ENCODE measurements at regions not wholly inside any gene's neighbourhood (a gene's known extent, or its start where the extent isn't known, plus 50 kb on each side); places are given as distances from the start of the nearest gene placed in this dataset.

DNA sequence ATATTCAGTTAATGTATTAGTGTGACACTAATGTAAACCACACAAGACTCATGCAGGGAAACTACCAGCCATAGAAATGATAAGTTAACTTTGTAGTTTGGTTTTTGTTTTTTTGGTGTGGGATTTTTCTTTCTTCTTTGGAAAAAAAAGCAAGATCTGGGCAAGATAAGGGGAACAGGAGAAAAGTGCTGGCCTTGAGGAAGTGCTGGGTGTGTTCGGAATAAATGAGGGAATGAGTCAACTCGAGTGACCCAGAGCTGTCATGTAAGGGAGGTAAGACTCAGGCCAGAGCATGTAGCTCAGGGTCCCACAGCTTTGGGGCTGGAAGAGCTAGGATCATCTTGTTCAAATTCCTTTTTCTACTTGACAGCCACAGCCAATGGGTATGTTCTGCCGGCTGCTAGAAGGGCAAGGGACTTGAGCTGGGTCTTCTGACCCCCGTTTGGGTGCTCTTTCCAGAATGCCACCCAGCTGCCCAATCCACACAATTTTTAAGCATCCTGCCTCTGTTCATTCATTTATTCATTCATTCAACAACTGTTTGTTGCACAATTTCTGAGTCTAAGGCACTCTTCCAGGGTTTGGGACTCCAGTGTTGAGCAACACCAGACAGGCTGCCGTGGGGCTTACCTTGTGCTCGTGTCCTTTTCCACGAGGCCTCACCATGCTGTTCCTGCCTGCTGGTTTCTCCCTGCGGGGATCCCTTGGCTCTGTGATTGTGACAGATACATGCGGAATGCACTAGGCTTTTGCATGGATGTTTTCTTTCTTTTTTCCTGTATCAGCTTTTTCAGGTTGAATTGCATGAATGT, 54.5 kb downstream of the CLDN34 start:
- DNase-seq = no peak

DNA sequence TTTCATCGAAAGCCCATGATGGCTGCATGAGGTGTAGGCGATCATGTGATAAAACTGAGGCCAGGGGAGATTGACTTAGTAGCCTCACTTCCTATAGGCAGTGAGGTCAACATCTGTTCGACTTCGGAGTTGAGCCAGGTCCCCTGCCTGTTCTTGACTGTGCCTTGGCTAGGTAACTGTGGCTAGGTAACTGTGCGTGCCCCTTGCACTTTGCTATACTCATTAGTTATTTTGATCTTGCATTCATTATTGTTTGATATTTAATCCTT, 55.0 kb downstream of the CLDN34 start:
- DNase-seq = no peak

- DNase-seq = no peak
These were observed 55.6 kb downstream of the CLDN34 start for GRCh38 chrX:10022580-10023245.

DNA sequence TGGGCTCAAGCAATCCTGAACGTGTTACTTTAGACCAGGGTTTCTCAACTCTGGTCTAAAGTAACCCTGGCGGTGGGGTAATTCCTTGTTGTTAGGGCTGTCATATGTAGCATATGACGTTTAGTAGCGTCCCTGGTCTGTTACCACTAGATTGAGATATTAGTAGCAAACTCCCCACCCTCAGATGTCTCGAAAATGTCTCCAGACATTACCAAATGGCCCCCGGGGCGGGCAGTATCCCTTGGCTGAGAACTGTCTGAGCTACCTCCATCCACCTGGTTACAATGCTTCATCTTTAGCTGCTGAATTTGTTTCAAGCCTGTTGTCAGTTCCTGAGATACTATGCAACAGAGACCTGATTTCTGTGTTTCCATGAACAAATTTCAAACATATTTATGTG, 56.7 kb downstream of the CLDN34 start:
- no peak for DNase-seq

DNA sequence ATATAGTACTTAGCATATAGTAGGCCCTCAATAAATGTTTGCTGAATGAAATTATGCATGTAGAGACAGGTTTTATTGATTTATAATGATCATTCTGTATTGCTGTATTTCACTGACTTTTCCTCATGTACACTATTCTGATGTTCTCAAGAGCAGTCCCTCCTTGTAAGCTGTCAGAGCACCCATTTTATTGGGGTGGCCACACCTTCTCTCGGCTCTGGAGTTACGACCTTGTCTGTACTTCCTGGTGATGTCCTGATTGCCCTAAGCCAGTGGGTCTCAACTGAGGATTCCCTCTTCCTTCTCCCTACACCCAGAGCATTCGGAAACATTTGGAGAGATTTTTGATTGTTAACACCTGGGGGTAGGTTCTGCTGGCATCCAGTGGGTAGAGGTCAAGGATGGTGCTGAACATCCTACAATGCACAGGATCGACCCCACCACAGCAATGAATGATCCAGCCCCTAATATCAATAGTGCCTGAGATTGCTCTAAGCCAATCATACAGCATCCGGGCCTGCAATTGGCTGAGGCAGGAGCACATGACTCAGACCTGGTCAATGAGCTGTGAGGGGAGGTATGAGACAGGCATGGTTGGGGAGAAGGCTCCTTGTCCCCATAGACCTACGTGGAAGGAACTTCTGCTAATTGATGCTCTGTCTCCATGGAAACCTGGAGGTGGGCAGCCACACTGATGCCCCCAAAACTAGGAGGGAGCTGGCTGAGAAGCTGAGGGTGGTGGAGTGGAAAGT, 58.8 kb downstream of the CLDN34 start:
- no peak for DNase-seq

DNA sequence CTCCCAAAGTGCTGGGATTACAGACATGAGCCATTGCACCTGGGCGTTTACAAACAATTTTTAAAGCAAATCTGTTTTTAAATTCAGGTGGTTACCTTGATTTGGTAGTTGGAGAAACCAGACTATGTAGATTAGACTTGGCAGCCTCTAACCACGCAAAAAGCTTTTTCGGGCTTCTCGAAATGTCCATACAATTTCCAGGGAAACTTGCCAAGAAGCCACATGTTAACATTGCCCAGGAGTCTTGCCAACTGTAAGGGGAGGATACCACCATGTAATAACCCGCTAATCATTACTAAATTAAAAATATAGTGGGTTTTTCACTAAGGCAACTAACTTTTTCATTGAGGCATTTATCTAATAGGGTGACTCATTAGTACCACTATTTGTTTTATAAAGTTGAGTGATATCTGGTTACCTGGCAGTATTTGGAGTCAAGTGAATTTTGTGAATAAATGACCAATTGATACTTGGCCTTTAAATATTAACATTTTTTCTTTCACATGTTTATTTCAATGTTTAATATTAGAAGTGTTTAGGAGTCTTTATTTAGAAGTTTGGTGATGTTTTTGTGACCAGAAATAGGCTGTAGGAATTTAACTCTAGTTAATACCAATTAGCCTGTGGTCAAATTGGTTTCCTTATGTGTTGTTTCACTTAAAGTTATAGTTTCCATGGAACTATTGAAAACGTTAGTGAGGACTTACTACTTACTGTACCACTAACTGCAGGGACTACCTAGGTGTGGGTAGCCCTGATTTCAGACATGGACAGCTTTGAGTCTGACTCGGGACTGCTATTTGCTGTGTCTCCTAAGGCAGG, 61.3 kb downstream of the CLDN34 start:
- DNase-seq = no peak

- DNase-seq = no peak
These were observed 63.4 kb downstream of the CLDN34 start for GRCh38 chrX:10030570-10030969.

DNA sequence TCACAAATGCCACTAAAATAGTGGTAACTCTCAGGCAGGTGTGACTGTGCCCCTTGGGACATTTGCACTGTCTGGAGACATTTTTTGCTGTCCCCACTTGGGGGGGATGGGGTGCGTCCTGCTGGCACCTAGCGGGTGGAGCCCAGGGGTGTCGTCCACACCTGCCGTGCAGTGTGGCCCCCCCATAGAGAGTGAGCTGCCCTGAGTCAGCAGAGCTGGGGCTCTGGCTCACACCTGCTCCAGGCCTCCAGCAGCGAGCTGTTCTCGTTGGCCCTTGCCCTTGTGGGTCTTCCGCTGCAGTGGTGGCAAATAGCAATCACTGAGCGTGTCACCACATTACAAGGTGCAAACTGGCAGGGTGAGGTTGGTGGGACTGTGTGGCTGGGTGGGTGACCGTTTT, 64.6 kb downstream of the CLDN34 start:
- no peak for DNase-seq

- no peak for DNase-seq
These were observed 65.0 kb downstream of the CLDN34 start for GRCh38 chrX:10032147-10032546.

GRCh38 chrX:10033375-10034007, 66.3 kb downstream of the CLDN34 start:
- DNase-seq = no peak

GRCh38 chrX:10034740-10035260, 67.6 kb downstream of the CLDN34 start:
- DNase-seq = no peak

DNA sequence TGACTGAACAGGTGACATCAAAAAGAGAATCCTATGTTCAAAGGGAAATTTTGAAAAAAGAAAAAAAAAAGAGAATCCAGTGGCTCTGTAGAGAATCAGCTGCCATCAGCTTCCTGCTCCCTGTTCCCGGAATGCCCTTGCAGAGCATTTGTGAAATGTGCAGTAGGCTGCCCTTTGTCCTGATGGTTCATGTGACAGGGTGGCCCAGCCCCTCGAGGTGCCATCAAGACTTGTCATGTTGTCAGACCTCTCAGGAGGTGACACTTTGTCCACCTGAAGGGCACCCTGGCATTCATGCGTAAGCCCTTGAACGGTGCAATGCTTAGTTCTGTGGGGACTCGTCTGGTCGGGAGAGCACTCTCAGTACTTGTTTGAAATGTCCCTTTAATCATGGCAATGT, 71.4 kb downstream of the CLDN34 start:
- no peak for DNase-seq

- no peak for DNase-seq
These were observed 72.9 kb downstream of the CLDN34 start for GRCh38 chrX:10039821-10040793.

GRCh38 chrX:10040961-10041360, 73.8 kb downstream of the CLDN34 start:
- no peak for DNase-seq

DNA sequence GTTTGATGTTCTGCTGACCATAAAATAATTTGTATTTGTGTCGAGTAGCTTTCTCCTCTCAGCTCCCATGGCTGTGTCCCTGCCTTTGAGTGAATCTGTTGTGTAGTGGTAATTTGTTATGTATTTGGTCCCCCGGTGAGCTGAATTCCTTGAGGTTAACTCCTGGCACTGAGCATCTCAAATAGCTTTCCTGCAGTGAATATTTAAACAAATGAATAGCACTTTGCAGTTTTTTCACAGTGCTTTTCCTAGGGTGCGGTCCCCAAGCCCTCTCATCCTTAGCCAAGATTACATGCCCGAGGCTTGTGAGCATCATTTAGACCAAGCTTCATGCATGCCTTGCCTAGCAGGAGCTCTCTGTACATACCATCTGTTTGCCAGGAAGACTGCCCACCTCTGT, 74.2 kb downstream of the CLDN34 start:
- DNase-seq = no peak

- no peak for DNase-seq
These were observed 74.9 kb downstream of the CLDN34 start for GRCh38 chrX:10042055-10042454.

DNA sequence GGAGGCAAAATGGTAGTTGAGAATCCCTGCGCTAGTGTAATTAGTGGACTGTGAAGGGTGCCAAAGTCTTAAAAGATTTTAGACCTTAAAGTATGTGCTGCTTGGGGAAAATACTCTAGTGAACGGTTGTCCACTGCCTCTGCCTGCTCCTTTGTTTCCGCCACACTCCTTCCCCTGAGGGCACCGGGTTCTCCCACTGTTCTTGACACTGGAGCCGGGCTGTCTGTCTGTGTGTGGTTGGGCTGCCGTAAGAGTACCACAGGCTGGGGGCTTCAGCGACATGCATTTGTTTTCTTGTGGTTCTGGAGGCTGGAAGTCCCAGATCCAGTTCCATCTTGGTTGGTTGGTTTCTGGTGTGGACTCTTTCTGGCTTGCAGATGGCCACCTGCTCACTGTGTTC, 76.2 kb downstream of the CLDN34 start:
- no peak for DNase-seq

DNA sequence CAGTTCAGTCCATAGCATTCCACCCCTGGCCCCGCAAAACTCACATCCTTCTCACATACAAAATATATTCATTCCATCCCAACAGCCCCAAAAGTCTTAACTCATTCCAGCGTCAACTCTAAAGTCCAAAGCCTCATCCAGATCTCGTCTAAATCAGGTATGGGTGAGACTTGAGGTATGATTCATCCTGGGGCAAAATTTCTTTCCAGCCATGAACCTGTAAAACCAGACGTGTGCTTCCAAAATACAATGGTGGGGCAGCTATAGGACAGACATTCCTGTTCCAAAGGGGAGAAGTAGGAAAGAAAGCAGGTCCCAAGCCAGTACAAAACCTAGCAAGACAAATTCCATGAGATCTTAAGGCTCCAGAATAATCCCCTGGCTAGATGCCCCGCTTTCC, 76.9 kb downstream of the CLDN34 start:
- DNase-seq = no peak

DNA sequence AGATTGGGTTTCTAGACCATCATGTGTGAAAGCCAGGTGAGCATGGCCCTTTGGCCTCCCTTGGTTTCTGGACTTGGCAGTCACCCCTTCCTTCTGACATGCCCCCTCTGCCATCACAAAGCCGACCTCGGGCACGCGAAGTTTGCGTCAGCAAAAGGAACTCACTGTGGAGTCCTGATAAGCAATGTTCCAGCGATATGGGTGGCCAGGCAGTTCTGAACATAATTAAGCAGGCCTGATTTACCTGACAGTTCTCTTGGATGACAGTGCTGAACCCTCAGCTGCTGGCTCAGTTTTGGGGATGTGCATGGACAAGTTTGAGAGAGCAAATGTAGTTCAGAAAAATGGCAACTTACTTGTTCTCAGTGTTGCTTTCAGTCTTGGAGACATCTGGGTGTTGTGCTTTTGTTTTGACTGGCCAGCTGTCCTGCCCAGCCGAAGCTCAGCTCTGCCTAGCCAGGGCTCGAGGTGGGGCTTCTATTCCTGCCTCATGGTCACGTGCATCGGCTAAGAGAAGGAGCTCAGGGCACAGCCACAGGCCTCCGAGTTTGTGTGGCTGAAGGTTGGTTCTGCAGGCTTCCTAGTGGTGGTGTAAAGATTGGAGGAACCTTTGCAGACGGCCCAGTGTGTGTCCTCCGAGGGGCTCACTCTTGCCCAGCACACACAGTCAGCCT, 78.3 kb downstream of the CLDN34 start:
- no peak for DNase-seq

- no peak for DNase-seq
These were observed 80.0 kb downstream of the CLDN34 start for GRCh38 chrX:10047133-10047532.

- no peak for DNase-seq
These were observed 80.5 kb downstream of the CLDN34 start for GRCh38 chrX:10047631-10048030.

Data from NCI-H446 (cell line).